ENCODE measurements at regions not wholly inside any gene's neighbourhood (a gene's known extent, or its start where the extent isn't known, plus 50 kb on each side); places are given as distances from the start of the nearest gene placed in this dataset.

DNA sequence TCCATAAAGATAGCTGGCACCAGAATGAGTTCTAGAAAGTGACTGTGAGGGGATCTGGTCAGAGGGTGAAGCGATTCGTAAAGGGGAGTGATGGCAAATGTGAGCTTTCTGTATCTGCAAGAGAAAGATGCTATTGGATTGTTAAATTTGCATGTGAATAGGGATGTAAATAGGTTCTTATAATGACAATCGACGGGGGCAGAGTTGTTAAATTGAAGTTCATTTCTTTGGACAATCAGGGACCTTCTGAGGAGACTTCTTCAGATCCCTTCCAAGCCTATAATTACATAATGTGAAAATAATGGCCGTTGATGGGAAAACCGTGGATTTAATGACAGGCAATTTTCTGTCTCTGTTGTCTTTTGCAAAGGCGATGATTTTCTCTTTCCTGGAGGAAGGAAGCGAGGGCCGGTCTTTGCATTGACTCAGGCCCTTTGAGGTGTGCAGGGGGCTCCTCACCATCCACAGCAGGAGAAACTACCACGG lies 52.2 kb upstream of the TMEM18 start:
- DNase-seq: no peak

DNA sequence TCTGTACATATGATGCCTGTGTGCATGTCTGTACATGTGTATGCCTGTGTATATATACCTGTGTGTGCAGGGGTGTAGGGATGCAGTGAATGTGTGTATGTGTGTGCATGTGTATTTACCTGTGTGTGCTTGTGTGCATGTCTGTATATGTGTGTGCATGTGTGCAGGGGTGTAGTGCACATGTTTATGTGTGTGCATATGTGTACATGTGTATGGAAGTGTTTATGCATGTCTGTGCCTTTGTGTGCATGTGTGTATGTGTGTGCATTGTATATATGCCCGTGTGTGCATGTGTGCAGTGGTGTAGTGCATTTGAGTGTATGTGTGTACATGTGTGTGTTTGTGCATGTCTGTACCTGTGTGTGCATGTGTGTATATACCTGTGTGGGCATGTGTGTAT lies 51.0 kb upstream of the TMEM18 start:
- DNase-seq: no peak

DNA sequence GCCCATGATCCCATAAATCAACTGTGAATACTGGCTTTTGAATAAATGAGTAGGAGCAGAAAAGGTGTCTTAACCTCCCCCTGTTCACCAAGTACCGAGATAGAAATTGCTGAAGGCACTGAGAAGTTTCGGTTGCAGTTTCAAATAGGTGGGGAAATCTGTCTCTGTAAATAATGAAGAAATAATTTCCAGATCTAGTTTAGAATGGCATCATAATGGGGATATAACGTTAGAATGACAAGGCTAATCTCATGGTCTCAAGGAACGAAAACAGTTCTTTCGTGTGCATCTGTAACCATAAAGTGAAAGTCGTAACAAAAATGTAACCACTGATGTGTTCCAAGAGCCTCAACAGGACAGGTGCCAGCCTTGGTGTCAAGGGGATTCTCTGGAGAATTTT lies 49.9 kb upstream of the TMEM18 start:
- DNase-seq: no peak

All from nucleus accumbens (tissue), 56 donors.